IMR-90 (cell line): ENCODE measurements at regions not wholly inside any gene's neighbourhood (a gene's known extent, or its start where the extent isn't known, plus 50 kb on each side); places are given as distances from the start of the nearest gene placed in this dataset.

Source experiments
- ATAC-seq: fragments of 200-7000 bp; cut with Tn5 transposase; 2 replicates; pipeline ENCODE4 v1.9.1; 2020; ENCODE audit warnings: low read depth, mild to moderate bottlenecking, moderate library complexity
- BruUV-seq: library from RNA; stranded (reverse); fragments of 400-500 nt; replicated peaks from 2 replicates; lab custom pipeline; 2021; lab: Mats Ljungman, UMichigan
- CTCF ChIA-PET: fragments of 300-600 bp; formaldehyde crosslinking; extraction: SDS; loops from one replicate; lab custom pipeline; 2021; ENCODE audit warnings: antibody characterized with exemption; lab: Yijun Ruan, JAX
- POLR2A ChIA-PET: fragments of 300-600 bp; sonication (Branson Sonifier 250); formaldehyde crosslinking; loops from one replicate; lab custom pipeline; 2022; ENCODE audit warnings: antibody characterized with exemption; ENCODE audit not compliant: unreplicated experiment; lab: Charles Lee
- DNase-seq: peaks from one replicate; pipeline ENCODE4 v3.0.0; 2013
- H2AFZ ChIP-seq: replicated peaks from 2 replicates; pipeline ENCODE3; 2013; ENCODE audit warnings: low read length, mild to moderate bottlenecking; ENCODE audit not compliant: poor library complexity
- H2AK5ac ChIP-seq: 2 replicates; pipeline ENCODE4 v1.6.1; 2013; ENCODE audit warnings: low read depth, low read length, inconsistent platforms
- H2AK9ac ChIP-seq: replicated peaks from 2 replicates; pipeline ENCODE3; 2013; ENCODE audit warnings: mild to moderate bottlenecking, low read depth, low read length, moderate library complexity; ENCODE audit not compliant: poor library complexity
- H2BK120ac ChIP-seq: 2 replicates; pipeline ENCODE4 v1.6.1; 2013; ENCODE audit warnings: low read depth, low read length, inconsistent platforms
- H2BK15ac ChIP-seq: 3 replicates; pipeline ENCODE4 v1.6.1; 2013; ENCODE audit warnings: low read depth, low read length, inconsistent platforms
- H2BK20ac ChIP-seq: 2 replicates; pipeline ENCODE4 v1.6.1; 2013; ENCODE audit warnings: low read depth, mild to moderate bottlenecking, inconsistent platforms, low read length, moderate library complexity
- H2BK5ac ChIP-seq: 2 replicates; pipeline ENCODE4 v1.6.1; 2013; ENCODE audit warnings: mild to moderate bottlenecking, low read depth, low read length, inconsistent platforms; ENCODE audit not compliant: poor library complexity, severe bottlenecking
- H3K14ac ChIP-seq: replicated peaks from 2 replicates; pipeline ENCODE4 v1.6.1; 2013; ENCODE audit warnings: low read depth, low read length, inconsistent platforms
- H3K18ac ChIP-seq: 2 replicates; pipeline ENCODE4 v1.6.1; 2013; ENCODE audit warnings: low read depth, low read length, control low read depth
- H3K23ac ChIP-seq: 2 replicates; pipeline ENCODE4 v1.6.1; 2013; ENCODE audit warnings: low read depth, low read length, inconsistent platforms
- H3K27ac ChIP-seq: 2 replicates; pipeline ENCODE4 v1.5.1; 2013; ENCODE audit warnings: mild to moderate bottlenecking, control low read depth, low read length; ENCODE audit not compliant: insufficient read depth
- H3K27me3 ChIP-seq: 2 replicates; pipeline ENCODE4 v1.6.1; 2013; ENCODE audit warnings: low read length; ENCODE audit not compliant: control insufficient read depth, insufficient read depth
- H3K36me3 ChIP-seq: 2 replicates; pipeline ENCODE4 v1.6.1; 2013; ENCODE audit warnings: low read length, mixed read lengths; ENCODE audit not compliant: control insufficient read depth, insufficient read depth
- H3K4ac ChIP-seq: 2 replicates; pipeline ENCODE4 v1.6.1; 2013; ENCODE audit warnings: low read depth, low read length, inconsistent platforms
- H3K4me1 ChIP-seq: 2 replicates; pipeline ENCODE4 v1.6.1; 2013; ENCODE audit warnings: low read length, mixed read lengths; ENCODE audit not compliant: control insufficient read depth, insufficient read depth
- H3K4me2 ChIP-seq: 2 replicates; pipeline ENCODE4 v1.6.1; 2013; ENCODE audit warnings: low read depth, mild to moderate bottlenecking, control low read depth, low read length, moderate library complexity
- H3K4me3 ChIP-seq: 2 replicates; pipeline ENCODE4 v1.5.1; 2013; ENCODE audit warnings: low read depth, mild to moderate bottlenecking, control low read depth, low read length, moderate library complexity; ENCODE audit not compliant: insufficient read depth
- H3K56ac ChIP-seq: 2 replicates; pipeline ENCODE4 v1.6.1; 2013; ENCODE audit warnings: low read length, inconsistent platforms; ENCODE audit not compliant: insufficient read depth; ENCODE audit errors: extremely low read depth
- H3K79me1 ChIP-seq, 2 experiments: 2 replicates each; pipeline ENCODE4 v1.6.1; 2013; ENCODE audit warnings: low read length in 2 of 2, inconsistent platforms in 1 of 2, low read depth in 1 of 2
- H3K9ac ChIP-seq: 2 replicates; pipeline ENCODE4 v1.6.1; 2013; ENCODE audit warnings: low read depth, low read length, control low read depth
- H3K9me1 ChIP-seq: 2 replicates; pipeline ENCODE4 v1.6.1; 2013; ENCODE audit warnings: low read length, inconsistent platforms; ENCODE audit not compliant: insufficient read depth
- H3K9me3 ChIP-seq: 2 replicates; pipeline ENCODE4 v1.6.1; 2013; ENCODE audit warnings: low read length; ENCODE audit not compliant: control insufficient read depth, insufficient read depth
- H4K20me1 ChIP-seq: 2 replicates; pipeline ENCODE4 v1.6.1; 2013; ENCODE audit warnings: low read length, inconsistent platforms; ENCODE audit not compliant: insufficient read depth
- H4K5ac ChIP-seq: 2 replicates; pipeline ENCODE4 v1.6.1; 2013; ENCODE audit warnings: mild to moderate bottlenecking, low read depth, low read length, control low read depth
- H4K8ac ChIP-seq, 2 experiments: 2 replicates each; pipeline ENCODE4 v1.6.1; 2013; ENCODE audit warnings: low read depth in 2 of 2, low read length in 2 of 2, control low read depth in 1 of 2, inconsistent platforms in 1 of 2
- H4K91ac ChIP-seq: 2 replicates; pipeline ENCODE4 v1.6.1; 2013; ENCODE audit warnings: low read depth, low read length, inconsistent platforms; ENCODE audit not compliant: insufficient read depth
- FOS ChIP-seq: fragments of 150-350 bp; IDR thresholded peaks from 2 replicates; pipeline ENCODE4 v1.6.1; 2016; ENCODE audit warnings: low read depth, low read length
- NFE2L2 ChIP-seq: fragments of 150-350 bp; IDR thresholded peaks from 2 replicates; pipeline ENCODE4 v1.6.1; 2016; ENCODE audit warnings: low read depth, mild to moderate bottlenecking, low read length
- SMC3 ChIP-seq: fragments of 150-350 bp; IDR thresholded peaks from 2 replicates; pipeline ENCODE4 v1.6.1; 2016; ENCODE audit warnings: low read depth, mild to moderate bottlenecking, antibody characterized with exemption, low read length, moderate library complexity
- WGBS, 2 experiments: methylation state at CpG; one replicate each; pipeline versions ENCODE4 v1.1.5 to v1.1.7; 2013; ENCODE audit warnings: missing lambda C conversion rate in 2 of 2; ENCODE audit not compliant: insufficient read length in 1 of 2; ENCODE audit errors: extremely low coverage in 2 of 2; 5-methylcytosine and 5-hydroxymethylcytosine counted together
- dilution Hi-C: fragments of 300-500 bp; cut with HindIII; formaldehyde crosslinking; loops from one replicate; pipeline ENCODE4 v1.14.3; 2018; ENCODE audit warnings: low sequenced_read_pairs; ENCODE audit not compliant: unreplicated experiment
- in situ Hi-C: fragments of 300-500 bp; cut with MboI; formaldehyde crosslinking; loops from 3 replicates; pipeline ENCODE4 v1.14.3; 2019; ENCODE audit warnings: low sequenced_read_pairs, inconsistent platforms, mixed read lengths
- intact Hi-C: fragments of 100-400 bp; cut with micrococcal nuclease; formaldehyde crosslinking; loops from 2 replicates; pipeline ENCODE4 v1.10.0; 2022

DNA sequence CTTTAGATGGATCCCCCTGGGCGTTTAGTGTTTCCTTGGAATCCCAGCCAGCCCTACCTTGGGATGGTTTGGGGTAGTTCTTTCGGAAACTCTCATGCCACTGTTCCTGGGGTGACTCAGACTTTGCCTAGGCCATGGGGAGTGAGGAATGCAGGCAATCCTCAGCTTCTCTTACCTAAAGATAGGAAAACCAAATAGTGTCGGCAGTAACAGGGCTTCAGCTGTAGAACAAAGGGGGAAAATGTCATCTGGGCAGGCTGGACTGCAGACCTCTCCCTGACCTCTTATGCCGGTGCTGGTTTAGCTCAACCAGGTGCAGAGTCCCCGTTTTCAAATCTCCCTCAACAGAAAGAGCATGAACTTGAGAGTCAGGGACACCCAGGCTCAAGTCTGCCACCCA, 252.1 kb downstream of the TSN start:
- Histone ChIP-seq H2BK5ac (no peak overlapping the region), H3K79me1 (no peaks in the 10 kb centered on the region), H4K91ac (no peak overlapping the region), H3K9ac (no peak overlapping the region), H2BK120ac (no peak overlapping the region), H3K4me1 (no peaks in the 10 kb centered on the region), H3K27me3 (no peaks in the 10 kb centered on the region; the same call in 1 of the 2 replicates), H4K20me1 (no peaks in the 10 kb centered on the region), H3K27ac (no peak overlapping the region), H3K9me3 (no peaks in the 10 kb centered on the region), H3K56ac (no peak overlapping the region), H3K4ac (no peak overlapping the region), H2BK15ac (no peak overlapping the region), H4K8ac (no peak overlapping the region), H3K14ac (no peak overlapping the region), H2AFZ (no peak overlapping the region), H4K5ac (no peak overlapping the region), H3K4me2 (no peak overlapping the region), H2AK5ac (no peak overlapping the region), H2BK20ac (no peak overlapping the region), H3K9me1 (no peaks in the 10 kb centered on the region), H3K18ac (no peak overlapping the region), H3K4me3 (no peak overlapping the region), H2AK9ac (no peak overlapping the region), H3K36me3 (no peaks in the 10 kb centered on the region), H3K23ac (no peak overlapping the region)
- CTCF ChIA-PET = no interaction called here
- in situ Hi-C loops (no loop called here), dilution Hi-C loops (no loop called here), intact Hi-C loops (no loop called here)
- WGBS, 2 experiments = no CpG with 5 or more reads among the region's 5 CpGs
- ATAC-seq (no peak; the same call in 1 of the 2 replicates), DNase-seq (no peak)
- POLR2A ChIA-PET = no interaction called here
- TF ChIP-seq SMC3 (no peak), FOS (no peak), NFE2L2 (no peak)
- BruUV-seq = no TSS peak
